HG02840 (cell line): ENCODE measurements at regions not wholly inside any gene's neighbourhood (a gene's known extent, or its start where the extent isn't known, plus 50 kb on each side); places are given as distances from the start of the nearest gene placed in this dataset.
"Not testable (repeated sequence)": the region's sequence is repeated elsewhere in the genome, so short reads cannot be mapped to it uniquely, and the experiment has no call there.

Source experiments
- ATAC-seq: cut with Tn5 transposase; IDR thresholded peaks from one replicate; pipeline ENCODE4 v1.9.1; 2021; ENCODE audit warnings: mild to moderate bottlenecking, moderate library complexity, moderate number of reproducible peaks; ENCODE audit not compliant: unreplicated experiment, low FRiP score

- ATAC-seq: peak; percentile 95
These were observed 169.9 kb upstream of the AADAT start for GRCh38 chr4:170259631-170260153.

GRCh38 chr4:170256807-170257206 lies 167.1 kb upstream of the AADAT start:
- ATAC-seq: no peak

GRCh38 chr4:170248576-170248975 lies 158.8 kb upstream of the AADAT start:
- ATAC-seq: no peak

- ATAC-seq: no peak
These were observed 158.3 kb upstream of the AADAT start for GRCh38 chr4:170248029-170248428.

- ATAC-seq: no peak
These were observed 157.8 kb upstream of the AADAT start for GRCh38 chr4:170247596-170247995.

- no peak for ATAC-seq
These were observed 154.0 kb upstream of the AADAT start for GRCh38 chr4:170243662-170244288.

GRCh38 chr4:170242471-170242870 lies 152.7 kb upstream of the AADAT start:
- no peak for ATAC-seq

- no peak for ATAC-seq
These were observed 145.0 kb upstream of the AADAT start for GRCh38 chr4:170234800-170235199.

- no peak for ATAC-seq
These were observed 141.6 kb upstream of the AADAT start for GRCh38 chr4:170231377-170231776.

- ATAC-seq: no peak
These were observed 140.5 kb upstream of the AADAT start for GRCh38 chr4:170230242-170230641.

GRCh38 chr4:170229006-170229405 lies 139.2 kb upstream of the AADAT start:
- ATAC-seq: no peak

GRCh38 chr4:170227928-170228327 lies 138.2 kb upstream of the AADAT start:
- ATAC-seq: no peak

GRCh38 chr4:170226288-170226687 lies 136.5 kb upstream of the AADAT start:
- ATAC-seq: no peak

- no peak for ATAC-seq
These were observed 125.0 kb upstream of the AADAT start for GRCh38 chr4:170214731-170215130.

GRCh38 chr4:170214101-170214500 lies 124.3 kb upstream of the AADAT start:
- no peak for ATAC-seq

- ATAC-seq: no peak
These were observed 113.0 kb upstream of the AADAT start for GRCh38 chr4:170202721-170203120.

GRCh38 chr4:170198747-170199146 lies 109.0 kb upstream of the AADAT start:
- no peak for ATAC-seq

- not testable (repeated sequence) for ATAC-seq
These were observed 105.0 kb upstream of the AADAT start for GRCh38 chr4:170194794-170195193.

GRCh38 chr4:170193496-170193895 lies 103.7 kb upstream of the AADAT start:
- no peak for ATAC-seq

GRCh38 chr4:170190265-170190664 lies 100.5 kb upstream of the AADAT start:
- ATAC-seq: no peak

- ATAC-seq: no peak
These were observed 81.1 kb upstream of the AADAT start for GRCh38 chr4:170170861-170171260.

- ATAC-seq: no peak
These were observed 79.9 kb upstream of the AADAT start for GRCh38 chr4:170169699-170170098.

- ATAC-seq: no peak
These were observed 77.9 kb upstream of the AADAT start for GRCh38 chr4:170167678-170168077.
